Chondrocyte (in vitro differentiated cells): ENCODE measurements at regions not wholly inside any gene's neighbourhood (a gene's known extent, or its start where the extent isn't known, plus 50 kb on each side); places are given as distances from the start of the nearest gene placed in this dataset.

Experiments used
- DNase-seq: peaks from one replicate; pipeline ENCODE4 v3.0.0; 2021; ENCODE audit warnings: mixed read lengths, low spot score
- H3K27ac Mint-ChIP-seq: one replicate; pipeline ENCODE4 v1.8.0; 2021; ENCODE audit warnings: mild to moderate bottlenecking, moderate library complexity, mixed read lengths; ENCODE audit not compliant: unreplicated experiment
- H3K27me3 Mint-ChIP-seq: 2 replicates; pipeline ENCODE4 v1.8.0; 2021; ENCODE audit warnings: low read depth, mixed read lengths
- H3K36me3 Mint-ChIP-seq: 2 replicates; pipeline ENCODE4 v1.8.0; 2021; ENCODE audit warnings: low read depth, mixed read lengths
- H3K4me1 Mint-ChIP-seq: 2 replicates; pipeline ENCODE4 v1.8.0; 2021; ENCODE audit warnings: low read depth, mild to moderate bottlenecking, mixed read lengths
- H3K4me3 Mint-ChIP-seq: one replicate; pipeline ENCODE4 v1.8.0; 2021; ENCODE audit warnings: mild to moderate bottlenecking, moderate library complexity, mixed read lengths; ENCODE audit not compliant: unreplicated experiment
- H3K9me3 Mint-ChIP-seq: 2 replicates; pipeline ENCODE4 v1.8.0; 2021; ENCODE audit warnings: low read depth, mixed read lengths
- TF ChIP-seq, protein P1 (sequence below): fragments of 200-600 bp; sonication (generic); IDR thresholded peaks from 2 replicates; pipeline ENCODE4 v1.5.0; 2021; ENCODE audit warnings: antibody characterized with exemption, mild to moderate bottlenecking, moderate library complexity

DNA sequence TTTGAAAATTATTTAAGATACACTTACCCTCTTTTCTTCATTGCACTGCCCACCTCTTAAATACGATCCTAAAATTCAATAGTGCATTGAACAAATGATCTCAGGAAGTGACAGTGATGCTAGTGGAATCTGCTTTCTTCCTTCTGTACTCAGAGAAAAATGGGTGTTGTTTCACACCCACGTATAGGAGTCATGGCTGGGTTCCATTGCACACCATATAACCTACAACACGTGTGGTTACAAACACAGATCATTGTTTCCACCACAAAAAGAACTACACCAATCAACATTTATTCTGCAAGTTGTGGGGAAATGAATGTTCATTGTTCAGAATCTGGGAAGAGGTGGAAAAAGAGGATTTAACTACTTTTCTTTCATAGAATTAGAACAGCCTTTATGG, 275.9 kb downstream of the MAN2A1 start:
- DNase-seq, result no peak
- H3K27me3 Mint-ChIP-seq, result no peaks in the 10 kb centered on the region
- H3K9me3 Mint-ChIP-seq, result no peaks in the 10 kb centered on the region
- H3K4me1 Mint-ChIP-seq, result no peaks in the 10 kb centered on the region
- no peaks in the 10 kb centered on the region for H3K36me3 Mint-ChIP-seq
- TF ChIP-seq, protein P1, sequence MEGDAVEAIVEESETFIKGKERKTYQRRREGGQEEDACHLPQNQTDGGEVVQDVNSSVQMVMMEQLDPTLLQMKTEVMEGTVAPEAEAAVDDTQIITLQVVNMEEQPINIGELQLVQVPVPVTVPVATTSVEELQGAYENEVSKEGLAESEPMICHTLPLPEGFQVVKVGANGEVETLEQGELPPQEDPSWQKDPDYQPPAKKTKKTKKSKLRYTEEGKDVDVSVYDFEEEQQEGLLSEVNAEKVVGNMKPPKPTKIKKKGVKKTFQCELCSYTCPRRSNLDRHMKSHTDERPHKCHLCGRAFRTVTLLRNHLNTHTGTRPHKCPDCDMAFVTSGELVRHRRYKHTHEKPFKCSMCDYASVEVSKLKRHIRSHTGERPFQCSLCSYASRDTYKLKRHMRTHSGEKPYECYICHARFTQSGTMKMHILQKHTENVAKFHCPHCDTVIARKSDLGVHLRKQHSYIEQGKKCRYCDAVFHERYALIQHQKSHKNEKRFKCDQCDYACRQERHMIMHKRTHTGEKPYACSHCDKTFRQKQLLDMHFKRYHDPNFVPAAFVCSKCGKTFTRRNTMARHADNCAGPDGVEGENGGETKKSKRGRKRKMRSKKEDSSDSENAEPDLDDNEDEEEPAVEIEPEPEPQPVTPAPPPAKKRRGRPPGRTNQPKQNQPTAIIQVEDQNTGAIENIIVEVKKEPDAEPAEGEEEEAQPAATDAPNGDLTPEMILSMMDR, result no peak
- H3K4me3 Mint-ChIP-seq, result no peak overlapping the region
- no peak overlapping the region for H3K27ac Mint-ChIP-seq

DNA sequence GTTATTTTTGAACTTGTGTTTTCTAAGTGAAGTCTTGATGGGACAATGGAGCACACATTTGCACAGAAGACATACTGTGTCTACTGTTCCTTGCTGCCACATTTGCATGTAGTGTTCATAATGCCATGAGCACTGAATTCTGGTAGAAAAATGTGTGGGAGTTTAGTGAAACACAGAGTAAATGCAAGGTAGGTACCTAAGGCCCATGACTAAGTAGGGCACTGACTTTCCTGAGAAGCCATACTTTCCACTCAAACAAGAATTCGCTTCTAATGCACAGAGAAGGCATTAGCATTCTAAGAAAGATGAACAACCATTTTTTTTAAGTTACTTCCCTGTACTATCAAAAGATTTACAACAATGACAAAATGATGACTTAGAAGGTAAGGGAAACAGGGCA, 282.2 kb downstream of the MAN2A1 start:
- peaks cover 11% of the 10 kb centered on the region for H3K4me1 Mint-ChIP-seq
- DNase-seq, result no peak
- TF ChIP-seq, protein P1, result no peak

DNA sequence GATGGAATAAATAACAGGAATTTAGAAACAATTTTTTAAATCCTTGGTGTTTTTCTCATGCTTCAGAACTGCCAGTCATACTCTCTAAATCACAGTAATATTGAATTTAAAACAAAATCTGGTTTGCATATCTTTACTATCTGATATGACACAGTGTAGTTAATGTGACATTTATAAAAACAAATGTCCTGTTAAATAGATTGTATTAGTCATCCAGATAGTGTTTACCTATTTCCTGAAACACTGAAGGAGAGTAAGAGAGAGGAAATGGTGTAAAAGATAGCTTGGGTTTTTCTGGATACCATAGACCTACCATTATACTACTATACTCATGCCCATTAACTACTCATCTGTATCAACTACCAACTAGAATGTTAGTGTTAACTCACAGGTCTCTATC, 292.3 kb downstream of the MAN2A1 start:
- no peaks in the 10 kb centered on the region for H3K27me3 Mint-ChIP-seq
- TF ChIP-seq, protein P1, result no peak
- no peaks in the 10 kb centered on the region for H3K36me3 Mint-ChIP-seq

More for the DNA sequence above, 282.2 kb downstream of the MAN2A1 start:
- Mint-ChIP-seq H3K4me3 (no peak overlapping the region), H3K27me3 (no peaks in the 10 kb centered on the region), H3K27ac (no peak overlapping the region), H3K9me3 (peaks cover 7% of the 10 kb centered on the region), H3K36me3 (no peaks in the 10 kb centered on the region)

DNA sequence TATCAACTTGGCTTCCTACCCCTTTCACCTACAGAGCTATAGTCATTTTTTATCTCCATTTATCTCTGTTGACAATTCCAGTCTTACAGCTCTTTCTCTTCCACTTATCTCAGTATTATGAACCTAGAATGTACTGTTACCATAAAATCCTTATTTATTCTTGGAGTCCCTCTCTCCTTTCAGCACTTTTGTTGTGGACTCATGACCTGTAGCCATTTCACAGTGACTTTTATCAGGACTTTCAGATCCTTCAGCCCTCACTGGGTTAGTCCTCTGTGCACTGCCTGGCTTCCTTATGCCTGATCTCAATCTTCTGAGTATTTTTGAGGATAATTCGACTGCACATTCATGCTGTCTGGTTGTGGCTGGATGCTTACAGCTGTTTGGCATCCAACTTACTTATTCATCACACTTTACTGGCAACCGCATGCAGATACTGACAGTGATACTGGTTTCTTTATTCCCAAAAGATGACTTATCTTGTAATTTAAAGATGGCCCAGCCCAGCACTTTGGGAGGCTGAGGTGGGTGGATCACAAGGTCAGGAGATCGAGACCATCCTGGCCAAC, 293.3 kb downstream of the MAN2A1 start:
- Mint-ChIP-seq H3K27me3 (no peaks in the 10 kb centered on the region), H3K27ac (no peak overlapping the region), H3K9me3 (no peaks in the 10 kb centered on the region), H3K4me1 (peaks cover 22% of the 10 kb centered on the region), H3K36me3 (no peaks in the 10 kb centered on the region), H3K4me3 (no peak overlapping the region)
- no peak for DNase-seq
- TF ChIP-seq, protein P1, result no peak

More for the DNA sequence above, 292.3 kb downstream of the MAN2A1 start:
- Mint-ChIP-seq H3K9me3 (no peaks in the 10 kb centered on the region), H3K27ac (no peak overlapping the region), H3K4me1 (peaks cover 15% of the 10 kb centered on the region), H3K4me3 (no peak overlapping the region)
- DNase-seq, result no peak

DNA sequence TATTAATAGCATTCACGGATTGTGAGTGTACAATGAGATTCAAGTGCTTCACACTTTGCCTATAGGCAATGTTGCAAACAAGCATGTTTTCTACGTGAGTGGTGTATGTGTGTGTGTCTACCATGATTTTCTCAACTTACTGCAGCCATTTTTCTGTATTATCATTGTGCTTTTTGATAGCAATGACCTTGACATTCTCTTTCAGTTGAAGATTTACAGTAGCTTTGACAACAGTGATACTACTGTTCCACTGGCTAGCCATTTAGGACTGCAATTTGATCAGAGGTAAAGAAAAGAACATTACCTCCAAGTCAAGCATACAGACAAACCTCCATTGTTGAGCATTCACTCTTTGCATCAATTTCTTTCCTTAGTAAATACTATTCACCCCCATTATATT, 297.0 kb downstream of the MAN2A1 start:
- TF ChIP-seq, protein P1, result no peak
- H3K4me1 Mint-ChIP-seq, result peaks cover 26% of the 10 kb centered on the region
- H3K9me3 Mint-ChIP-seq, result no peaks in the 10 kb centered on the region
- no peaks in the 10 kb centered on the region for H3K36me3 Mint-ChIP-seq
- H3K27me3 Mint-ChIP-seq, result no peaks in the 10 kb centered on the region
- no peak for DNase-seq
- no peak overlapping the region for H3K4me3 Mint-ChIP-seq
- H3K27ac Mint-ChIP-seq, result peak overlapping the region; percentile 46
